Neural cell (in vitro differentiated cells): ENCODE measurements at regions not wholly inside any gene's neighbourhood (a gene's known extent, or its start where the extent isn't known, plus 50 kb on each side); places are given as distances from the start of the nearest gene placed in this dataset.

Experiments
- H2AFZ ChIP-seq: fragments of 200-600, 300-800 bp; sonication (generic), shearing (Covaris generic); 2 replicates; pipeline ENCODE4 v1.6.0; 2014; ENCODE audit warnings: low read depth, mild to moderate bottlenecking, antibody characterized with exemption, low read length, moderate library complexity
- H3F3A ChIP-seq: fragments of 200-600 bp; shearing (Covaris generic); 2 replicates; pipeline ENCODE4 v1.6.1; 2016; ENCODE audit warnings: mild to moderate bottlenecking, moderate library complexity, mixed read lengths, antibody characterized with exemption, low read length; ENCODE audit not compliant: insufficient read depth, poor library complexity, severe bottlenecking
- H3K27ac ChIP-seq: fragments of 200-600, 300-800 bp; sonication (generic), shearing (Covaris generic); 2 replicates; pipeline ENCODE4 v1.5.1; 2014; ENCODE audit warnings: mild to moderate bottlenecking, low read length, moderate library complexity
- H3K27me3 ChIP-seq: fragments of 300-800, 200-600 bp; sonication (generic), shearing (Covaris generic); 2 replicates; pipeline ENCODE4 v1.6.0; 2014; ENCODE audit warnings: mild to moderate bottlenecking, low read depth, low read length, moderate library complexity; ENCODE audit not compliant: insufficient read depth
- H3K36me3 ChIP-seq: fragments of 300-800, 200-600 bp; sonication (generic), shearing (Covaris generic); 2 replicates; pipeline ENCODE4 v1.5.1; 2014; ENCODE audit warnings: mild to moderate bottlenecking, antibody characterized with exemption, low read length, moderate library complexity; ENCODE audit not compliant: insufficient read depth
- H3K4me2 ChIP-seq: fragments of 300-800, 200-600 bp; sonication (generic), shearing (Covaris generic); 2 replicates; pipeline ENCODE4 v1.6.0; 2014; ENCODE audit warnings: mild to moderate bottlenecking, low read length
- H3K4me3 ChIP-seq: fragments of 300-800, 200-600 bp; sonication (generic), shearing (Covaris generic); 2 replicates; pipeline ENCODE4 v1.5.1; 2014; ENCODE audit warnings: mild to moderate bottlenecking, low read length, moderate library complexity
- H3K79me2 ChIP-seq: fragments of 200-600 bp; shearing (Covaris generic); replicated peaks from 2 replicates; pipeline ENCODE4 v1.6.0; 2014; ENCODE audit warnings: mild to moderate bottlenecking, low read length, moderate library complexity; ENCODE audit not compliant: insufficient read depth
- H3K9ac ChIP-seq: fragments of 300-800, 200-600 bp; sonication (generic), shearing (Covaris generic); 2 replicates; pipeline ENCODE4 v1.6.1; 2016; ENCODE audit warnings: mild to moderate bottlenecking, low read length, mixed read lengths
- H3K9me2 ChIP-seq: fragments of 200-600 bp; shearing (Covaris generic); 2 replicates; pipeline ENCODE4 v1.6.1; 2016; ENCODE audit warnings: mild to moderate bottlenecking, low read length, mixed read lengths; ENCODE audit not compliant: insufficient read depth
- H3K9me3 ChIP-seq: fragments of 200-600, 300-800 bp; sonication (generic), shearing (Covaris generic); 2 replicates; pipeline ENCODE4 v1.6.1; 2016; ENCODE audit warnings: mild to moderate bottlenecking, mixed run types, low read length, moderate library complexity, mixed read lengths
- H4K20me1 ChIP-seq: fragments of 200-600 bp; shearing (Covaris generic); 2 replicates; pipeline ENCODE4 v1.6.1; 2016; ENCODE audit warnings: mild to moderate bottlenecking, mixed run types; ENCODE audit not compliant: insufficient read depth
- EP300 ChIP-seq: fragments of 450-650 bp; conservative IDR thresholded peaks from 2 replicates; pipeline ENCODE4 v1.6.1; 2014; ENCODE audit warnings: antibody characterized with exemption, mild to moderate bottlenecking, moderate library complexity; ENCODE audit not compliant: poor library complexity, severe bottlenecking
- EZH2 ChIP-seq: fragments of 200-600, 300-800 bp; shearing (Covaris generic), sonication (generic); IDR thresholded peaks from 2 replicates; pipeline ENCODE4 v1.6.1; 2014; ENCODE audit warnings: antibody characterized with exemption, low read length, borderline replicate concordance, mild to moderate bottlenecking; ENCODE audit not compliant: insufficient read depth, poor library complexity, severe bottlenecking
- MXI1 ChIP-seq: fragments of 450-650 bp; conservative IDR thresholded peaks from 2 replicates; pipeline ENCODE4 v1.6.1; 2014; ENCODE audit warnings: antibody characterized with exemption, mild to moderate bottlenecking; ENCODE audit not compliant: poor library complexity, severe bottlenecking
- POLR2AphosphoS5 ChIP-seq: IDR thresholded peaks from 2 replicates; pipeline ENCODE4 v1.6.1; 2012
- RAD21 ChIP-seq: fragments of 450-650 bp; conservative IDR thresholded peaks from 2 replicates; pipeline ENCODE4 v1.6.1; 2014; ENCODE audit warnings: antibody characterized with exemption, mild to moderate bottlenecking, moderate library complexity
- SMC3 ChIP-seq: fragments of 450-650 bp; conservative IDR thresholded peaks from 2 replicates; pipeline ENCODE4 v1.6.1; 2014; ENCODE audit warnings: antibody characterized with exemption, mild to moderate bottlenecking, moderate library complexity; ENCODE audit not compliant: poor library complexity
- TAF1 ChIP-seq: IDR thresholded peaks from 2 replicates; pipeline ENCODE4 v1.6.1; 2012; ENCODE audit warnings: low read depth
- TF ChIP-seq, protein P1 (sequence below): IDR thresholded peaks from 2 replicates; pipeline ENCODE4 v1.6.1; 2012; ENCODE audit warnings: borderline replicate concordance
- TF ChIP-seq, protein P2 (sequence below): fragments of 450-650 bp; IDR thresholded peaks from 2 replicates; pipeline ENCODE4 v1.5.1; 2014; ENCODE audit warnings: antibody characterized with exemption, mild to moderate bottlenecking, moderate library complexity; ENCODE audit not compliant: poor library complexity, severe bottlenecking

DNA sequence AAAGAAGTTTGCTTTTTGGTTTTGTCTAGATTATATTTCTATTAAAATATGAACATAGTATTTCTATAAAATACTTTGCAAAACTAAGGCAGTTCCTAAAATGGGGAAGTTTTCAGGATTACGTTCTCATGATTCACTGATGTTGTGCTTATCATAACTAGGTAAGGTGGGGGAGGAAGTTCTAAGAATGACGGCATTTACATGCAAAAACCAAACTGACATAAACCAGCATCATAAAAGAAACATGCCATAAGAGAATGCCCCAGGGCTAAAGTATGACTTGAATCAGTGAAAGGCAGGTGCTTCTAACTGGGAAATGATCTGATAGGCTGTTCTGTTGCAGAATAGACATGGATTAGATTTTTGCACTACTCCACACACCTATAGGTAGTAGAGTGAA lies 204.7 kb upstream of the JADE1 start:
- no peak overlapping the region for H3K4me2 ChIP-seq
- TF ChIP-seq MXI1 (no peak), TAF1 (no peak), POLR2AphosphoS5 (no peak), RAD21 (no peak), EZH2 (no peak), EP300 (no peak), SMC3 (no peak)
- TF ChIP-seq, protein P1, sequence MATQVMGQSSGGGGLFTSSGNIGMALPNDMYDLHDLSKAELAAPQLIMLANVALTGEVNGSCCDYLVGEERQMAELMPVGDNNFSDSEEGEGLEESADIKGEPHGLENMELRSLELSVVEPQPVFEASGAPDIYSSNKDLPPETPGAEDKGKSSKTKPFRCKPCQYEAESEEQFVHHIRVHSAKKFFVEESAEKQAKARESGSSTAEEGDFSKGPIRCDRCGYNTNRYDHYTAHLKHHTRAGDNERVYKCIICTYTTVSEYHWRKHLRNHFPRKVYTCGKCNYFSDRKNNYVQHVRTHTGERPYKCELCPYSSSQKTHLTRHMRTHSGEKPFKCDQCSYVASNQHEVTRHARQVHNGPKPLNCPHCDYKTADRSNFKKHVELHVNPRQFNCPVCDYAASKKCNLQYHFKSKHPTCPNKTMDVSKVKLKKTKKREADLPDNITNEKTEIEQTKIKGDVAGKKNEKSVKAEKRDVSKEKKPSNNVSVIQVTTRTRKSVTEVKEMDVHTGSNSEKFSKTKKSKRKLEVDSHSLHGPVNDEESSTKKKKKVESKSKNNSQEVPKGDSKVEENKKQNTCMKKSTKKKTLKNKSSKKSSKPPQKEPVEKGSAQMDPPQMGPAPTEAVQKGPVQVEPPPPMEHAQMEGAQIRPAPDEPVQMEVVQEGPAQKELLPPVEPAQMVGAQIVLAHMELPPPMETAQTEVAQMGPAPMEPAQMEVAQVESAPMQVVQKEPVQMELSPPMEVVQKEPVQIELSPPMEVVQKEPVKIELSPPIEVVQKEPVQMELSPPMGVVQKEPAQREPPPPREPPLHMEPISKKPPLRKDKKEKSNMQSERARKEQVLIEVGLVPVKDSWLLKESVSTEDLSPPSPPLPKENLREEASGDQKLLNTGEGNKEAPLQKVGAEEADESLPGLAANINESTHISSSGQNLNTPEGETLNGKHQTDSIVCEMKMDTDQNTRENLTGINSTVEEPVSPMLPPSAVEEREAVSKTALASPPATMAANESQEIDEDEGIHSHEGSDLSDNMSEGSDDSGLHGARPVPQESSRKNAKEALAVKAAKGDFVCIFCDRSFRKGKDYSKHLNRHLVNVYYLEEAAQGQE = no peak
- TF ChIP-seq, protein P2, sequence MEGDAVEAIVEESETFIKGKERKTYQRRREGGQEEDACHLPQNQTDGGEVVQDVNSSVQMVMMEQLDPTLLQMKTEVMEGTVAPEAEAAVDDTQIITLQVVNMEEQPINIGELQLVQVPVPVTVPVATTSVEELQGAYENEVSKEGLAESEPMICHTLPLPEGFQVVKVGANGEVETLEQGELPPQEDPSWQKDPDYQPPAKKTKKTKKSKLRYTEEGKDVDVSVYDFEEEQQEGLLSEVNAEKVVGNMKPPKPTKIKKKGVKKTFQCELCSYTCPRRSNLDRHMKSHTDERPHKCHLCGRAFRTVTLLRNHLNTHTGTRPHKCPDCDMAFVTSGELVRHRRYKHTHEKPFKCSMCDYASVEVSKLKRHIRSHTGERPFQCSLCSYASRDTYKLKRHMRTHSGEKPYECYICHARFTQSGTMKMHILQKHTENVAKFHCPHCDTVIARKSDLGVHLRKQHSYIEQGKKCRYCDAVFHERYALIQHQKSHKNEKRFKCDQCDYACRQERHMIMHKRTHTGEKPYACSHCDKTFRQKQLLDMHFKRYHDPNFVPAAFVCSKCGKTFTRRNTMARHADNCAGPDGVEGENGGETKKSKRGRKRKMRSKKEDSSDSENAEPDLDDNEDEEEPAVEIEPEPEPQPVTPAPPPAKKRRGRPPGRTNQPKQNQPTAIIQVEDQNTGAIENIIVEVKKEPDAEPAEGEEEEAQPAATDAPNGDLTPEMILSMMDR = no peak
- H4K20me1 ChIP-seq = no peaks in the 10 kb centered on the region
- H2AFZ ChIP-seq = no peak overlapping the region
- no peaks in the 10 kb centered on the region for H3K79me2 ChIP-seq
- no peak overlapping the region for H3K9ac ChIP-seq
- H3K36me3 ChIP-seq = no peaks in the 10 kb centered on the region
- no peaks in the 10 kb centered on the region for H3K27me3 ChIP-seq
- no peak overlapping the region for H3K4me3 ChIP-seq
- H3K27ac ChIP-seq = no peak overlapping the region
- H3K9me2 ChIP-seq = no peaks in the 10 kb centered on the region
- no peaks in the 10 kb centered on the region for H3K9me3 ChIP-seq
- H3F3A ChIP-seq = no peaks in the 10 kb centered on the region

DNA sequence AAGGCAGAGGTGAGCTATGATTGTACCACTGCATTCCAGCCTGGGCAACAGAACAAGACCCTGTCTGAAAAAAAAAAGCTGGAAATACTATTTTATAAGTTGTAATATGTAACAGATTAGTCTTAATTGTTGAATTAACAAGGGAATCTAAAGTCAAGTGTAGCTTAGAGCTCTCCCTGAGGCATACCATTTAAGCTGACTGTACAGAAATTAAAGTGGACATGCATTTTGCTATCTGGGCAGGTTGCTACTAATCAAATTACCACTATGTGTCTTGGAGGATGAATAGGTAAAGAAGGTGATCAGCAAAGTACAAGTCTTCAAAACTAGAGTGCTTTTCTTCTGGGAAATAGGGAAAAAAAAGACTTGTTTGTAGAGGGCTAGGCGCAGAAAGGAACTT lies 205.3 kb upstream of the JADE1 start:
- H3K9me2 ChIP-seq = no peaks in the 10 kb centered on the region
- H3K9ac ChIP-seq = no peak overlapping the region
- no peak overlapping the region for H3K4me3 ChIP-seq
- H3F3A ChIP-seq = no peaks in the 10 kb centered on the region
- H3K9me3 ChIP-seq = no peaks in the 10 kb centered on the region
- H3K27me3 ChIP-seq = no peaks in the 10 kb centered on the region
- H3K4me2 ChIP-seq = no peak overlapping the region
- no peaks in the 10 kb centered on the region for H4K20me1 ChIP-seq
- H3K36me3 ChIP-seq = no peaks in the 10 kb centered on the region
- TF ChIP-seq, protein P2 = no peak
- TF ChIP-seq TAF1 (no peak), SMC3 (no peak), MXI1 (no peak), EZH2 (no peak), EP300 (no peak), RAD21 (no peak), POLR2AphosphoS5 (no peak)
- TF ChIP-seq, protein P1 = no peak
- no peak overlapping the region for H2AFZ ChIP-seq
- H3K27ac ChIP-seq = no peak overlapping the region
- H3K79me2 ChIP-seq = no peaks in the 10 kb centered on the region
